Suprapubic skin (tissue), 4 donors: ENCODE measurements at regions not wholly inside any gene's neighbourhood (a gene's known extent, or its start where the extent isn't known, plus 50 kb on each side); places are given as distances from the start of the nearest gene placed in this dataset.

Source experiments
- DNase-seq, 2 donors: peaks; one replicate each; pipeline ENCODE4 v3.0.0-alpha.2; 2019; ENCODE audit warnings: low spot score in 2 of 2
- H3K27ac ChIP-seq: fragments of 200-600 bp; sonication (generic); one replicate; pipeline ENCODE4 v1.5.1; 2019
- H3K27me3 ChIP-seq: fragments of 200-600 bp; sonication (generic); one replicate; pipeline ENCODE4 v1.5.1; 2019
- H3K36me3 ChIP-seq: fragments of 200-600 bp; sonication (generic); one replicate; pipeline ENCODE4 v1.5.1; 2019
- H3K4me1 ChIP-seq: fragments of 200-600 bp; sonication (generic); one replicate; pipeline ENCODE4 v1.5.1; 2019
- H3K4me3 ChIP-seq: fragments of 200-600 bp; sonication (generic); one replicate; pipeline ENCODE4 v1.5.1; 2019; ENCODE audit warnings: mild to moderate bottlenecking
- H3K9me3 ChIP-seq: fragments of 200-600 bp; sonication (generic); one replicate; pipeline ENCODE4 v1.5.1; 2019
- EP300 ChIP-seq: sonication (generic); formaldehyde crosslinking; IDR thresholded peaks from one replicate; pipeline ENCODE4 v1.6.1; 2017; ENCODE audit warnings: antibody characterized with exemption
- POLR2A ChIP-seq, 2 donors: fragments of 450-650 bp; IDR thresholded peaks; one replicate each; pipeline ENCODE4 v1.6.1; 2017; ENCODE audit warnings: antibody characterized with exemption in 2 of 2, mild to moderate bottlenecking in 2 of 2, moderate library complexity in 2 of 2
- POLR2AphosphoS5 ChIP-seq, 3 donors: sonication (generic); formaldehyde crosslinking; IDR thresholded peaks; one replicate each; pipeline ENCODE4 v1.6.1; 2017; ENCODE audit warnings: antibody characterized with exemption in 3 of 3
- WGBS: methylation state at CpG from one replicate; pipeline ENCODE4 v1.1.5; 2018; 5-methylcytosine and 5-hydroxymethylcytosine counted together
- TF ChIP-seq, protein P1 (sequence below), 2 donors: fragments of 200-600 bp in 1 of 2; fragments of 450-650 bp in 1 of 2; sonication (generic) in 1 of 2; IDR thresholded peaks; one replicate each; pipeline ENCODE4 v1.5.1; 2016 to 2019; ENCODE audit warnings: antibody characterized with exemption in 2 of 2, mild to moderate bottlenecking in 1 of 2, moderate library complexity in 1 of 2

DNA sequence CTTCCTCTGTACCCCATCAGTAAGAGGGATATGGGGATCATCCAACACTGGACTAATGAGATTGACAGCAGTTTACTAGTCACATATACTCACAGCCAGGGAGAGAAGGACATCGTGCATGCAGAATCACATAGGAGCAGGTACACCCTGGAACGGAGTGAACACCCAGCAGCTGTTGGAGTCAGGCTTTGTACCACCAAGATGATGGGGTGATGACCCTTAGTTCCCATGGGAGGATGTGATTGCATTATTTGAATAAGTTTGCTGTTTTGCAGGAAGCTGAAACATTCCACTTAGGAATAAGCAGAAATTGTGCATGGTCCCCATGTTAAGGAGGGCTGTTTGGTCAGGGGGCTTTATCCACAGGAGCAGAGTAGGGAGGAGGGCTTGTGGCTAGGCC lies 482.7 kb upstream of the PDZRN3 start:
- no peaks in the 10 kb centered on the region for H3K4me1 ChIP-seq
- H3K9me3 ChIP-seq, result no peaks in the 10 kb centered on the region
- no peaks in the 10 kb centered on the region for H3K27me3 ChIP-seq
- no peak for TF ChIP-seq POLR2A (IDR thresholded peaks at IDR 0.05)
- TF ChIP-seq EP300, result no peak
- TF ChIP-seq, protein P1, sequence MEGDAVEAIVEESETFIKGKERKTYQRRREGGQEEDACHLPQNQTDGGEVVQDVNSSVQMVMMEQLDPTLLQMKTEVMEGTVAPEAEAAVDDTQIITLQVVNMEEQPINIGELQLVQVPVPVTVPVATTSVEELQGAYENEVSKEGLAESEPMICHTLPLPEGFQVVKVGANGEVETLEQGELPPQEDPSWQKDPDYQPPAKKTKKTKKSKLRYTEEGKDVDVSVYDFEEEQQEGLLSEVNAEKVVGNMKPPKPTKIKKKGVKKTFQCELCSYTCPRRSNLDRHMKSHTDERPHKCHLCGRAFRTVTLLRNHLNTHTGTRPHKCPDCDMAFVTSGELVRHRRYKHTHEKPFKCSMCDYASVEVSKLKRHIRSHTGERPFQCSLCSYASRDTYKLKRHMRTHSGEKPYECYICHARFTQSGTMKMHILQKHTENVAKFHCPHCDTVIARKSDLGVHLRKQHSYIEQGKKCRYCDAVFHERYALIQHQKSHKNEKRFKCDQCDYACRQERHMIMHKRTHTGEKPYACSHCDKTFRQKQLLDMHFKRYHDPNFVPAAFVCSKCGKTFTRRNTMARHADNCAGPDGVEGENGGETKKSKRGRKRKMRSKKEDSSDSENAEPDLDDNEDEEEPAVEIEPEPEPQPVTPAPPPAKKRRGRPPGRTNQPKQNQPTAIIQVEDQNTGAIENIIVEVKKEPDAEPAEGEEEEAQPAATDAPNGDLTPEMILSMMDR (IDR thresholded peaks at IDR 0.05), result no peak
- 68% methylated on average over 2 of the region's 2 CpGs for WGBS
- DNase-seq, result no peak
- H3K27ac ChIP-seq, result no peak overlapping the region
- no peaks in the 10 kb centered on the region for H3K36me3 ChIP-seq
- no peak overlapping the region for H3K4me3 ChIP-seq

DNA sequence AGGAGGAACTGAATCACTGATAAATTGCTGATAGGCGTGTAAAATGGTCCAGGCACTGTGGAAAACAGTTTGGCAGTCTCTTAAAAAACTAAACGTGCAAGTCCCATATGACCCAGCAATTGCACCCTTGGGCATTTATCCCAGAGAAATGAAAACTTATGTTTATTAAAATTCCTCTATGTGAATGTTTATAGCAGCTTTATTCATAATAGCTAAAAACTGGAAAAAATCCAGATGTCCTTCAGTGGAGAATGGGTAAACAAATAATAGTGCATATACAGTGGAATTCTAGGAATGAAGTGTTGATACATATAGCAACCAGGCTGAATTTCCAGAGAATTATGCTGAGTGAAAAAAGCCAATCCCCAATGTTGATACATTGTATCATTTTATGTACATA lies 482.2 kb upstream of the PDZRN3 start:
- no peak for DNase-seq
- Histone ChIP-seq H3K27me3 (no peaks in the 10 kb centered on the region), H3K9me3 (no peaks in the 10 kb centered on the region), H3K36me3 (no peaks in the 10 kb centered on the region), H3K27ac (no peak overlapping the region), H3K4me1 (no peaks in the 10 kb centered on the region), H3K4me3 (no peak overlapping the region)
- TF ChIP-seq POLR2AphosphoS5 (IDR thresholded peaks at IDR 0.05) (no peak), EP300 (no peak)
- TF ChIP-seq, protein P1 (IDR thresholded peaks at IDR 0.05), result no peak
- WGBS, result 35% methylated on average over 2 of the region's 2 CpGs

DNA sequence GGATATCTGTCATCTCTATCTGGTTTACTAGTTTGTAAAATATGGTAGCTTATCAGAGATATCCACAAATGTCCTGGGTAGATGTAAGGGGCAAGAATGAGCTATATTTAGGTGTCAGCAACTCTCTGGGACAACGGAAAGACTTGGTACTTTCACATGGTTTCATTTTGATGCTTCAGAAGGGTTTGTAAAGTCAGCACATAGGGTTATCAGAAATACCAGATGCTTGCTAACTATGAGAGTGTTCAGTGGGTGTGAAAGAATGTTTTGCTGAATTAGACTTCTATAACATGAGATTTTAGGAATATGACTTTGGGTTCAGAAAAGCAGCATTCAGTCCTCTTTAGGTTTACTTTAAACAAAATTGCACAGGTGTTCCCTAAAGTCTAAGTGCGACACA lies 466.5 kb upstream of the PDZRN3 start:
- H3K4me1 ChIP-seq, result no peaks in the 10 kb centered on the region
- DNase-seq, result no peak

DNA sequence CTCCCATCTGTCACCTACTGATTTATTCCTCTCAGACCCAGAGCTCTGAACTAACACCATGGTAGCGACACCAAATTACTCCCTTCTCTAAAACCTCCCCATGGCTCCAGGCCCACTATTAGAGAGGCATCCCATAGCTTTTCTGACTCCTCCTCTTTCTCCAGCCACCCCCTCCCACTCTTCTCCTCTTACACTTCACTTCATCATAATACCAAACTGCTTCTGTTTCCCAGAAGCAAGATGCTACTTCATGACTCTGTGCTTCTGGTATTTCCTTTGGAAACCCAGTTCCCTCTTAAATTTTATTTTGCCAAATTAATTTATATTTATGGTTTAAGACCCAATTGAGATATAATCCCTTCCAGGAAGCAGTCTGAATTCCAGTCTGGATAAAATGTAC lies 465.1 kb upstream of the PDZRN3 start:
- Histone ChIP-seq H3K36me3 (no peaks in the 10 kb centered on the region), H3K9me3 (no peaks in the 10 kb centered on the region), H3K4me1 (no peaks in the 10 kb centered on the region), H3K27ac (no peak overlapping the region), H3K27me3 (no peaks in the 10 kb centered on the region), H3K4me3 (no peak overlapping the region)
- 56% methylated on average over 1 of the region's 1 CpG for WGBS
- TF ChIP-seq POLR2AphosphoS5 (IDR thresholded peaks at IDR 0.05) (no peak), EP300 (no peak), POLR2A (IDR thresholded peaks at IDR 0.05) (no peak)
- TF ChIP-seq, protein P1 (IDR thresholded peaks at IDR 0.05), result no peak
- DNase-seq, result no peak

More for the DNA sequence above, 466.5 kb upstream of the PDZRN3 start:
- Histone ChIP-seq H3K27ac (no peak overlapping the region), H3K36me3 (no peaks in the 10 kb centered on the region), H3K9me3 (no peaks in the 10 kb centered on the region), H3K4me3 (no peak overlapping the region), H3K27me3 (no peaks in the 10 kb centered on the region)
- TF ChIP-seq, protein P1 (IDR thresholded peaks at IDR 0.05), result no peak
- TF ChIP-seq EP300 (no peak), POLR2AphosphoS5 (IDR thresholded peaks at IDR 0.05) (no peak), POLR2A (IDR thresholded peaks at IDR 0.05) (no peak)
- WGBS, result 71% methylated on average over 2 of the region's 2 CpGs

DNA sequence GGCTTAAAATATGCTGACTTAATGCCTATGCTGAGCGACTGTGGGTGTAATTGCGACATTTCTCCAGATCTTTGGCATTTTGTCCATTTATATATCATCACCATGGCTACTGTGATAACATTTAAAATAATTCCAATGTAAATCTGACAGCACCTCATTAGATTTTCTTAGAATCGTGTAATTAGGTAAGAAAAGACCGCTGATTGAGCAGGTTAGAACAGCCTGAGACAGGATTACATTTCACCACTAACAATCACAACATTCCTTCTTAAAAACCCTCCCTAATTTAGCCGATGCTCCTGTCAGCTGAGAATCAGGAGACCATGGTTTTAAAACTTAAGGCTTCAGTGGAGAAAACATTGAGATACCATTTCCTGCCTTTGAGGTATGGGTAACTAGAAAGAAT lies 455.3 kb upstream of the PDZRN3 start:
- Histone ChIP-seq H3K4me3 (no peak overlapping the region), H3K9me3 (no peaks in the 10 kb centered on the region), H3K4me1 (no peaks in the 10 kb centered on the region), H3K36me3 (no peaks in the 10 kb centered on the region), H3K27ac (no peak overlapping the region), H3K27me3 (no peaks in the 10 kb centered on the region)
- 39% methylated on average over 5 of the region's 5 CpGs for WGBS
- TF ChIP-seq POLR2A (IDR thresholded peaks at IDR 0.05) (no peak), EP300 (no peak), POLR2AphosphoS5 (IDR thresholded peaks at IDR 0.05) (no peak)
- TF ChIP-seq, protein P1 (IDR thresholded peaks at IDR 0.05), result no peak
- no peak for DNase-seq
